OCI-LY3 (cell line): ENCODE measurements at regions not wholly inside any gene's neighbourhood (a gene's known extent, or its start where the extent isn't known, plus 50 kb on each side); places are given as distances from the start of the nearest gene placed in this dataset.

ENCODE experiments used
- CTCF ChIP-seq: fragments of 200-600, 300-600 bp; sonication (generic); IDR thresholded peaks from 2 replicates; pipeline ENCODE4 v1.5.1; 2014; ENCODE audit warnings: antibody characterized with exemption, low read length, low read depth
- EZH2phosphoT487 ChIP-seq: fragments of 200-600 bp; shearing (Covaris generic); IDR thresholded peaks from 2 replicates; pipeline ENCODE4 v1.6.1; 2018; ENCODE audit warnings: antibody characterized with exemption, mixed run types, low read depth

GRCh38 chr20:22289442-22289841, 294.9 kb downstream of the FOXA2 start:
- no peak for TF ChIP-seq CTCF
- TF ChIP-seq EZH2phosphoT487 = no peak
